ENCODE measurements at regions not wholly inside any gene's neighbourhood (a gene's known extent, or its start where the extent isn't known, plus 50 kb on each side); places are given as distances from the start of the nearest gene placed in this dataset.

DNA sequence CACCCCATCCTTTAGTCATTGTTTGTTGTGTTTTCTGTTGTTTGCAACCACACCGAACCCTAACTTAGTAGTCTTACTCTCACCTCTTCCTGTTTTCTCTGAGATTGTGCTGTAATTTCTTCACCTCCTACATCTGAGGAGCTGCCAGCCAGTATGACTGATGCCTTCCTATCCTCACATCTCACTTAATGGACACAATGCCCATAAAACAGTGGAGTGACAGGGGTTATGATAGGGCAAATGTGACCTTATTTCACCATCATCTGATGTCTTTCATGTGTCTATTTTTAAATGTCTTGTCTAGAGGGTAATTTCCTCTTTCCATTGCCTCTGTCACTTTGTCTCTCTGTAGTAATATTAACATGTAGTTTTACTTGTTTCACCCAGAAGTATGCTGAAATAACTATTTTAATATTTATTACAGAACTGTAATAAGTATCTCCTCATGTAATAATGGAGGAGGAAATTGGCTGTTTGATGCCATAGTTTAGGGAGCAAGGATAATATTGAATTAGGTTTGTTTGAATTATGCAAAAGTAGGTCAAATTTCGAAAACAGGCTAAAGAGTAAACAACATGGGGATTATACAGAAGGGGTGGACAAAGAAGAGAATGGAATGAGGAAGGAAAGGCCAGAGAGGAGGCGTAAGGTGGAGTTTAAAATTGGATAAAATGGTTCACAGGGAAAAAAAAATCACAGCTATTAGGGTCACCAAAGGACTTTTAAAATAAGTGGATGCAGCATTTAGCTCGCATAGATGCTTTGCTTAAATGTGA lies 103.5 kb upstream of the SPRY2 start:
- TF ChIP-seq, protein P1, sequence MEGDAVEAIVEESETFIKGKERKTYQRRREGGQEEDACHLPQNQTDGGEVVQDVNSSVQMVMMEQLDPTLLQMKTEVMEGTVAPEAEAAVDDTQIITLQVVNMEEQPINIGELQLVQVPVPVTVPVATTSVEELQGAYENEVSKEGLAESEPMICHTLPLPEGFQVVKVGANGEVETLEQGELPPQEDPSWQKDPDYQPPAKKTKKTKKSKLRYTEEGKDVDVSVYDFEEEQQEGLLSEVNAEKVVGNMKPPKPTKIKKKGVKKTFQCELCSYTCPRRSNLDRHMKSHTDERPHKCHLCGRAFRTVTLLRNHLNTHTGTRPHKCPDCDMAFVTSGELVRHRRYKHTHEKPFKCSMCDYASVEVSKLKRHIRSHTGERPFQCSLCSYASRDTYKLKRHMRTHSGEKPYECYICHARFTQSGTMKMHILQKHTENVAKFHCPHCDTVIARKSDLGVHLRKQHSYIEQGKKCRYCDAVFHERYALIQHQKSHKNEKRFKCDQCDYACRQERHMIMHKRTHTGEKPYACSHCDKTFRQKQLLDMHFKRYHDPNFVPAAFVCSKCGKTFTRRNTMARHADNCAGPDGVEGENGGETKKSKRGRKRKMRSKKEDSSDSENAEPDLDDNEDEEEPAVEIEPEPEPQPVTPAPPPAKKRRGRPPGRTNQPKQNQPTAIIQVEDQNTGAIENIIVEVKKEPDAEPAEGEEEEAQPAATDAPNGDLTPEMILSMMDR (IDR thresholded peaks at IDR 0.05; ENCODE audit: poor library complexity) = no peak
- no peak for TF ChIP-seq EZH2 (IDR thresholded peaks at IDR 0.05; ENCODE audit: borderline replicate concordance)

All from hepatocyte (in vitro differentiated cells).